ENCODE measurements at regions not wholly inside any gene's neighbourhood (a gene's known extent, or its start where the extent isn't known, plus 50 kb on each side); places are given as distances from the start of the nearest gene placed in this dataset.

DNA sequence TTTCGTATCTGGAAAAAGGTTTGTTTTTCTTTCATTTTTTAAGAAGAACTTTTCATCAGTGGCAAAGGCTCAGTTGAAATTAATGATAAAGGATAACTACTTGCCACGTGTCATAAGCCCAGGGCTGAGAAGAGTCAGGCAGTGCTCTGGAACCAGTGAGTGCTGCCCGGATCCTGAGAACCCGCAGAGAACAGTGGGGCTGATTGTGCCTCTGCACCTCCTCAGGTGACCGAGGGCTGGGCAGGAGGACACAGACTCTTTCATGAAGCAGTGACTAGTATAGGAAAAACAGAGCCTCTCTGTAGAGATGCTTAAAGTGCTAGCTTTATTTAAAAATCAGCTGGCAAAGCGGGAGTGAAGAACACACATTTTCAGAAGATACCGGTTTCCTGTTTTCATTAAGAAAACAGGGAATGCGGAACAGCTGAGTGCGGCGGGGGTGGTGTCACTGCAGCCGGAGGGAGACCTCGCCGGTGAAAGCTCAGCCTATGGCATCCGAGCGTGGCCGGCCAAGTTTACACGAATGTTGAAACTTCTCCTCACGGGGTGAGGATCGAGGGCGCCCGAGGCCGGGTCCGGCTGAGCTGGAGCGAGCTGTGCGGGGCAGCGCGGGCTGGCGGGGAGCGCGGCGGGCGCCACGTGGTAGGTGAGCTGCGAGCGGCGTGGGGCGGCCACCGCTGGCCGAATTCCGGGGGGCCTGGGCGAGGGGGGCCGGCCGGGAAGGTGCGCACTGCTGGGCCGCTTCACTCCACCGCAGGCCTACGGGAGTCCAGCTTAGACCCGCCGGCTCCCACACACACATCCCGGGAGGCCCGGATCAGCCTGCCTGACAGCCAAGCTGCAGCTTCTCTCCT lies 134.7 kb upstream of the DMRT1 start:
- H3K4me3 ChIP-seq = peak overlapping the region; percentile 38 to 45
- peak overlapping the region; percentile 54 to 78 for H3K27ac ChIP-seq
- peaks cover 0 to 12% of the 10 kb centered on the region in 2 donors for H3K36me3 ChIP-seq
- ATAC-seq = peak; percentile 74
- H3K4me1 ChIP-seq = peaks cover 7 to 25% of the 10 kb centered on the region in 2 donors
- H3K27me3 ChIP-seq = no peaks in the 10 kb centered on the region
- peak; percentile 51 to 94 (median 74) for DNase-seq
- no peaks in the 10 kb centered on the region for H3K9me3 ChIP-seq
- intact Hi-C loops (cut with DNase I) = no loop called here
- TF ChIP-seq, protein P1, sequence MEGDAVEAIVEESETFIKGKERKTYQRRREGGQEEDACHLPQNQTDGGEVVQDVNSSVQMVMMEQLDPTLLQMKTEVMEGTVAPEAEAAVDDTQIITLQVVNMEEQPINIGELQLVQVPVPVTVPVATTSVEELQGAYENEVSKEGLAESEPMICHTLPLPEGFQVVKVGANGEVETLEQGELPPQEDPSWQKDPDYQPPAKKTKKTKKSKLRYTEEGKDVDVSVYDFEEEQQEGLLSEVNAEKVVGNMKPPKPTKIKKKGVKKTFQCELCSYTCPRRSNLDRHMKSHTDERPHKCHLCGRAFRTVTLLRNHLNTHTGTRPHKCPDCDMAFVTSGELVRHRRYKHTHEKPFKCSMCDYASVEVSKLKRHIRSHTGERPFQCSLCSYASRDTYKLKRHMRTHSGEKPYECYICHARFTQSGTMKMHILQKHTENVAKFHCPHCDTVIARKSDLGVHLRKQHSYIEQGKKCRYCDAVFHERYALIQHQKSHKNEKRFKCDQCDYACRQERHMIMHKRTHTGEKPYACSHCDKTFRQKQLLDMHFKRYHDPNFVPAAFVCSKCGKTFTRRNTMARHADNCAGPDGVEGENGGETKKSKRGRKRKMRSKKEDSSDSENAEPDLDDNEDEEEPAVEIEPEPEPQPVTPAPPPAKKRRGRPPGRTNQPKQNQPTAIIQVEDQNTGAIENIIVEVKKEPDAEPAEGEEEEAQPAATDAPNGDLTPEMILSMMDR (IDR thresholded peaks at IDR 0.05) = no peak

DNA sequence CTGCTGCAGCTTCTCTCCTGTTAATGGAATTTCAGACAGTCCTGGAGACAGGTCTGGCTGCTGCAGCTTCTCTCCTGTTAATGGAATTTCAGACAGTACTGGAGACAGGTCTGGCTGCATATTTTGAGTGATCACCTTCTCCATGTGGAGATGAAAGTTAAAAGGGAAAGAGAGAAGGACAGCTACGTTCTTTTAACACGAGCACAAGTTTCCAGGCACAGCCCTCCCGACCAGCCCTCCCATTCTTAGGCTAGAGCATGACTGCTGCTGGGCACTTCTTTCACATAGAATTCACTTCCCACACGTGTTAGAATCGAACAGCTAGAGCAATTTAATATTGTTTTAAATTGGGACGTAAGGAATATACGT lies 133.3 kb upstream of the DMRT1 start:
- intact Hi-C loops (cut with DNase I) = no loop called here
- Histone ChIP-seq H3K27ac (peak overlapping the region in 1 of 2 donors; percentile 73), H3K4me3 (peak overlapping the region in 1 of 2 donors; percentile 32), H3K4me1 (peaks cover 7 to 25% of the 10 kb centered on the region in 2 donors), H3K36me3 (peaks cover 0 to 25% of the 10 kb centered on the region in 2 donors), H3K9me3 (no peaks in the 10 kb centered on the region), H3K27me3 (no peaks in the 10 kb centered on the region)
- no peak for DNase-seq
- TF ChIP-seq, protein P1 (IDR thresholded peaks at IDR 0.05) = no peak
- ATAC-seq = peak; percentile 37

GRCh38 chr9:708551-709432 lies 132.7 kb upstream of the DMRT1 start:
- TF ChIP-seq, protein P1 (IDR thresholded peaks at IDR 0.05) = no peak
- H3K4me1 ChIP-seq = peaks cover 7 to 25% of the 10 kb centered on the region in 2 donors
- peaks cover 0 to 28% of the 10 kb centered on the region in 2 donors for H3K36me3 ChIP-seq
- intact Hi-C loops (cut with DNase I) = no loop called here
- peak; percentile 70 for ATAC-seq
- H3K27ac ChIP-seq = peak overlapping the region; percentile 3 to 73
- peak in 1 of 4 donors; percentile 56 for DNase-seq
- H3K27me3 ChIP-seq = no peaks in the 10 kb centered on the region
- H3K9me3 ChIP-seq = no peaks in the 10 kb centered on the region
- peak overlapping the region in 1 of 2 donors; percentile 32 for H3K4me3 ChIP-seq

- no peak overlapping the region for H3K4me3 ChIP-seq
- H3K27me3 ChIP-seq = no peaks in the 10 kb centered on the region
- peaks cover 0 to 28% of the 10 kb centered on the region in 2 donors for H3K36me3 ChIP-seq
- DNase-seq (no peak), ATAC-seq (no peak)
- TF ChIP-seq, protein P1 (IDR thresholded peaks at IDR 0.05) = no peak
- no peak overlapping the region for H3K27ac ChIP-seq
- peaks cover 9 to 27% of the 10 kb centered on the region in 2 donors for H3K4me1 ChIP-seq
- H3K9me3 ChIP-seq = no peaks in the 10 kb centered on the region
- intact Hi-C loops (cut with DNase I) = no loop called here
These were observed 130.3 kb upstream of the DMRT1 start for GRCh38 chr9:710951-711745.

Data from left lung (tissue), 4 donors.